ENCODE measurements at regions not wholly inside any gene's neighbourhood (a gene's known extent, or its start where the extent isn't known, plus 50 kb on each side); places are given as distances from the start of the nearest gene placed in this dataset.

DNA sequence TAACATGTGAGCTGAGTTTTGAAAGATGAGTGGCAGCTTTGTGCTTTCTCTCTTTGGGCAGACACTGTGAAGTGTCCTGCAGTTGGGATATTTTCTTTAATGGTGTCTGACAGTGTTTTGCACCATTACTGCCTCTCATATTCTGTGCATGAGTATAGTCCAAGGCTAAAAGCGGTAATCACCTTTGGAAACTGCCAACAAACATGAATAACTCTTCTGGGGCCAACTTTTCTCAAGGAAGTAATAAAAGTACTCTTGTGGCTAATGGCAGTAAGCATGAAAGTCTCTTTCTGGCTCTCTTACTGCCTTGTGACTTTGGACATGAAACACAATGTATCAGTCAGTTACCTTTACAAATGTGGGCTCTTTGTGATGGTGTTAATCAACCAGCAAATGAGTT is 91.7 kb upstream of the SOX4 start:
- H3K4me3 ChIP-seq (ENCODE audit: low read depth, low read length), result no peak overlapping the region
- TF ChIP-seq, protein P1, sequence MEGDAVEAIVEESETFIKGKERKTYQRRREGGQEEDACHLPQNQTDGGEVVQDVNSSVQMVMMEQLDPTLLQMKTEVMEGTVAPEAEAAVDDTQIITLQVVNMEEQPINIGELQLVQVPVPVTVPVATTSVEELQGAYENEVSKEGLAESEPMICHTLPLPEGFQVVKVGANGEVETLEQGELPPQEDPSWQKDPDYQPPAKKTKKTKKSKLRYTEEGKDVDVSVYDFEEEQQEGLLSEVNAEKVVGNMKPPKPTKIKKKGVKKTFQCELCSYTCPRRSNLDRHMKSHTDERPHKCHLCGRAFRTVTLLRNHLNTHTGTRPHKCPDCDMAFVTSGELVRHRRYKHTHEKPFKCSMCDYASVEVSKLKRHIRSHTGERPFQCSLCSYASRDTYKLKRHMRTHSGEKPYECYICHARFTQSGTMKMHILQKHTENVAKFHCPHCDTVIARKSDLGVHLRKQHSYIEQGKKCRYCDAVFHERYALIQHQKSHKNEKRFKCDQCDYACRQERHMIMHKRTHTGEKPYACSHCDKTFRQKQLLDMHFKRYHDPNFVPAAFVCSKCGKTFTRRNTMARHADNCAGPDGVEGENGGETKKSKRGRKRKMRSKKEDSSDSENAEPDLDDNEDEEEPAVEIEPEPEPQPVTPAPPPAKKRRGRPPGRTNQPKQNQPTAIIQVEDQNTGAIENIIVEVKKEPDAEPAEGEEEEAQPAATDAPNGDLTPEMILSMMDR (conservative IDR thresholded peaks at IDR 0.05; ENCODE audit: low read depth, low read length), result no peak
- no peak for DNase-seq (ENCODE audit: low read depth)

DNA sequence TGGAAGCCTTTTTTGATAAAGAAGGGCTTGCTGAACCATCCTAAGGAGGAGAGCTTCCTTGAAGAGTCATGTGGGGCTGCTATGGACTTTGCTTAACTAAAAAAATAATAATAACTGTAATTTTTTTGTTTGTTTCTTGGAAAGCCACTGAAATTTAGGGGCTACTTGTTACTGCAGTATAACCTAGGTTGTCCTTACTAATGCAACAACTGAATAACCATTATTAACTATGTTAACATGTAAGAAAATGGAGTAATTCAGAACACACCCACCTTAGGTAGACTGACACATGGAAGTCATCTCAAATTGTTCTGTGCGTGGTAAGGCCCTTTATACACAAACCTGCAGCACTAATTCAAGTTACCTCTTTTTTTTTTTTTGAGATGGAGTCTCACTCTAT is 90.9 kb upstream of the SOX4 start:
- no peak overlapping the region for H3K4me3 ChIP-seq (ENCODE audit: low read depth, low read length)
- TF ChIP-seq, protein P1 (conservative IDR thresholded peaks at IDR 0.05; ENCODE audit: low read depth, low read length), result no peak
- no peak for DNase-seq (ENCODE audit: low read depth)

DNA sequence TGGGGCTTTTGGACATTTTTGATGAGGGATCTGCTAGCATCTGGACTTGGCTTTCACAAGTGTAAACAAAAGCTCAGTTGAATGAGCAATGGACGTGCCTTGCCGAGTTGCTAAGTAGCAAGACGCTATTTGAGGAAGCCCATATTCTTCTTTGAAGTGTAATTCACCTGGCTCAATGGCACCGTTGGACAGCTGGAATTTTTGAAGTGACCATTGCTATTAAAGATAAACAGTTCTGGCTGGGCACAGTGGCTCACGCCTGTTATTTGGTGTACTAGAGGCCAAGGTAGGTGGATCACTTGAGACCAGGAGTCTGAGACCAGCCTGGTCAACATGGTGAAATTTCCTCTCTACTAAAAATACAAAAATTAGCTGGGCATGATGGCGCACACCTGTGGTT is 88.8 kb upstream of the SOX4 start:
- no peak for DNase-seq (ENCODE audit: low read depth)
- no peak overlapping the region for H3K4me3 ChIP-seq (ENCODE audit: low read depth, low read length)
- TF ChIP-seq, protein P1 (conservative IDR thresholded peaks at IDR 0.05; ENCODE audit: low read depth, low read length), result no peak

GRCh38 chr6:21505574-21505990 is 88.0 kb upstream of the SOX4 start:
- no peak for DNase-seq (ENCODE audit: low read depth)
- no peak overlapping the region for H3K4me3 ChIP-seq (ENCODE audit: low read depth, low read length)
- TF ChIP-seq, protein P1 (conservative IDR thresholded peaks at IDR 0.05; ENCODE audit: low read depth, low read length), result no peak

- TF ChIP-seq, protein P1 (conservative IDR thresholded peaks at IDR 0.05; ENCODE audit: low read depth, low read length), result no peak
- no peak overlapping the region for H3K4me3 ChIP-seq (ENCODE audit: low read depth, low read length)
- DNase-seq (ENCODE audit: low read depth), result no peak
Observed at GRCh38 chr6:21506126-21506525, 87.4 kb upstream of the SOX4 start.

DNA sequence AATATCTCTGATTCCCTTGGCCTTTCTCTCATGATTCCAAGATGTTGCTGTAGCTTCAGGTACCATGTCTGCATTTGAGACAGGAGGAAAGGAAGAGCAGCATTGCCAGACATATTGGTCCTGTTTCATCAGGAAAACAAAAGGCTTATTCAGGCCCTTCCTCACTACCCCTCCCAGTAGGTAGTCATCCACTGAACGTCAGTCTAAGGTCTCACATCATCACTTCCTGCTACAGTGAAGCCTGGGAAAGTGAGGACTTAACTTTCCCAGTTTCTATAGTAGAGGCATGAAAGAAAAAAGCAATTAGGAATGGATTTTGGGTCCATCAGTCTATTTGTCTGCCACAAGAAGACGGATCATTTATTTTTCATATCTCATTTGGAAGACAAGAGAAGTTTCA is 85.7 kb upstream of the SOX4 start:
- no peak overlapping the region for H3K4me3 ChIP-seq (ENCODE audit: low read depth, low read length)
- DNase-seq (ENCODE audit: low read depth), result no peak
- TF ChIP-seq, protein P1 (conservative IDR thresholded peaks at IDR 0.05; ENCODE audit: low read depth, low read length), result no peak

- no peak overlapping the region for H3K4me3 ChIP-seq (ENCODE audit: low read depth, low read length)
- TF ChIP-seq, protein P1 (conservative IDR thresholded peaks at IDR 0.05; ENCODE audit: low read depth, low read length), result no peak
- no peak for DNase-seq (ENCODE audit: low read depth)
Observed at GRCh38 chr6:21508753-21509152, 84.8 kb upstream of the SOX4 start.

All from choroid plexus epithelial cell (primary cell).